HCT116 (cell line): ENCODE measurements at regions not wholly inside any gene's neighbourhood (a gene's known extent, or its start where the extent isn't known, plus 50 kb on each side); places are given as distances from the start of the nearest gene placed in this dataset.

Experiments
- ATAC-seq: fragments of 200-7000 bp; cut with Tn5 transposase; 2 replicates; pipeline ENCODE4 v1.9.1; 2020; ENCODE audit warnings: mild to moderate bottlenecking, moderate library complexity
- BruUV-seq: library from RNA; stranded (reverse); fragments of 400-500 nt; replicated peaks from 2 replicates; lab custom pipeline; 2021; lab: Mats Ljungman, UMichigan
- CTCF ChIA-PET: fragments of 300-600 bp; sonication (Branson Sonifier 250); formaldehyde crosslinking; loops from one replicate; lab custom pipeline; 2021; ENCODE audit warnings: antibody characterized with exemption; lab: Charles Lee
- POLR2A ChIA-PET: fragments of 300-600, 350-600 bp; sonication (Branson Sonifier 250); formaldehyde crosslinking; loops from one replicate; lab custom pipeline; 2021; ENCODE audit warnings: antibody characterized with exemption; lab: Charles Lee
- RAD21 ChIA-PET, 2 experiments: fragments of 300-600 bp; sonication (Branson Sonifier 250); formaldehyde crosslinking; loops; one replicate each; lab custom pipeline; 2023; ENCODE audit warnings: low total read pairs in 2 of 2; ENCODE audit not compliant: uncharacterized antibody in 2 of 2, unreplicated experiment in 2 of 2, low non-redundant PET in 1 of 2; lab: Charles Lee
- DNase-seq: peaks from one replicate; pipeline ENCODE4 v3.0.0-alpha.2; 2010; ENCODE audit warnings: low read depth, low spot score
- H2AFZ ChIP-seq: fragments of 200-600 bp; shearing (Covaris generic), sonication (generic); 2 replicates; pipeline ENCODE4 v1.6.1; 2017; ENCODE audit warnings: low read depth, mixed run types, mixed read lengths, antibody characterized with exemption, low read length; ENCODE audit not compliant: poor library complexity, severe bottlenecking
- H3K27ac ChIP-seq: 2 replicates; pipeline ENCODE4 v1.5.1; 2012; ENCODE audit warnings: low read depth, low read length
- H3K27me3 ChIP-seq: fragments of 200-600 bp; sonication (generic); 2 replicates; pipeline ENCODE4 v1.6.1; 2016; ENCODE audit warnings: mixed run types, low read length, mixed read lengths; ENCODE audit not compliant: insufficient read depth
- H3K36me3 ChIP-seq, 2 experiments: fragments of 200-500 bp in 1 of 2; fragments of 200-600 bp in 1 of 2; sonication (Bioruptor generic) in 1 of 2; sonication (generic) in 1 of 2; 2 replicates each; pipeline versions ENCODE4 v1.5.1 to v1.6.1; 2014 to 2016; ENCODE audit warnings: low read length in 2 of 2, inconsistent platforms in 1 of 2, mixed read lengths in 1 of 2, mixed run types in 1 of 2; ENCODE audit not compliant: insufficient read depth in 2 of 2, control insufficient read depth in 1 of 2
- H3K4me1 ChIP-seq, 2 experiments: fragments of 200-600 bp in 1 of 2; sonication (generic) in 1 of 2; 2 replicates each; pipeline versions ENCODE4 v1.5.1 to v1.6.1; 2012 to 2017; ENCODE audit warnings: low read length in 2 of 2, inconsistent platforms in 1 of 2, mild to moderate bottlenecking in 1 of 2, mixed read lengths in 1 of 2, mixed run types in 1 of 2, moderate library complexity in 1 of 2; ENCODE audit not compliant: insufficient read depth in 2 of 2, control insufficient read depth in 1 of 2
- H3K4me2 ChIP-seq: fragments of 200-600 bp; sonication (generic); 2 replicates; pipeline ENCODE4 v1.6.1; 2017; ENCODE audit warnings: mixed run types, low read length, mixed read lengths
- H3K4me3 ChIP-seq, 2 experiments: fragments of 200-600 bp in 1 of 2; sonication (generic) in 1 of 2; replicated peaks in 1 of 2; 2 replicates each; pipeline ENCODE4 v1.5.1; 2011 to 2016; ENCODE audit warnings: low read length in 2 of 2, control low read depth in 1 of 2, low read depth in 1 of 2, mild to moderate bottlenecking in 1 of 2, mixed read lengths in 1 of 2, mixed run types in 1 of 2
- H3K79me2 ChIP-seq: fragments of 200-600 bp; sonication (generic); 2 replicates; pipeline ENCODE4 v1.6.1; 2017; ENCODE audit warnings: mild to moderate bottlenecking, mixed run types, low read length, moderate library complexity, mixed read lengths; ENCODE audit not compliant: insufficient read depth
- H3K9ac ChIP-seq: fragments of 200-600 bp; sonication (generic); 2 replicates; pipeline ENCODE4 v1.6.1; 2016; ENCODE audit warnings: low read length, mixed read lengths
- H3K9me2 ChIP-seq: fragments of 200-600 bp; sonication (generic), shearing (Covaris generic); 2 replicates; pipeline ENCODE4 v1.6.1; 2017; ENCODE audit warnings: mixed run types, mild to moderate bottlenecking, moderate library complexity; ENCODE audit not compliant: insufficient read depth
- H3K9me3 ChIP-seq, 2 experiments: fragments of 200-500 bp in 1 of 2; fragments of 200-600 bp in 1 of 2; sonication (Bioruptor generic) in 1 of 2; sonication (generic) in 1 of 2; 2 replicates each; pipeline ENCODE4 v1.6.1; 2014 to 2017; ENCODE audit warnings: low read length in 2 of 2, mixed read lengths in 2 of 2, inconsistent platforms in 1 of 2, low read depth in 1 of 2, mild to moderate bottlenecking in 1 of 2, mixed run types in 1 of 2, moderate library complexity in 1 of 2; ENCODE audit not compliant: control insufficient read depth in 1 of 2, insufficient read depth in 1 of 2
- H4K20me1 ChIP-seq: fragments of 200-600 bp; sonication (generic), shearing (Covaris generic); 2 replicates; pipeline ENCODE4 v1.6.1; 2017; ENCODE audit warnings: mixed run types, mild to moderate bottlenecking, moderate library complexity; ENCODE audit not compliant: insufficient read depth
- ATF3 ChIP-seq: IDR thresholded peaks from 2 replicates; pipeline ENCODE4 v1.6.1; 2012
- CBX3 ChIP-seq: IDR thresholded peaks from 2 replicates; pipeline ENCODE4 v1.6.1; 2012; ENCODE audit warnings: low read depth
- CEBPB ChIP-seq: IDR thresholded peaks from 2 replicates; pipeline ENCODE4 v1.6.1; 2012; ENCODE audit warnings: low read depth
- EGR1 ChIP-seq: IDR thresholded peaks from 2 replicates; pipeline ENCODE4 v1.6.1; 2012; ENCODE audit warnings: low read depth
- ELF1 ChIP-seq: IDR thresholded peaks from 2 replicates; pipeline ENCODE4 v1.6.1; 2012; ENCODE audit warnings: low read depth, borderline replicate concordance
- EZH2 ChIP-seq: fragments of 200-600 bp; sonication (generic); IDR thresholded peaks from 2 replicates; pipeline ENCODE4 v1.6.1; 2017; ENCODE audit warnings: antibody characterized with exemption, mixed run types
- EZH2phosphoT487 ChIP-seq: fragments of 200-600 bp; IDR thresholded peaks from 2 replicates; pipeline ENCODE4 v1.6.1; 2018; ENCODE audit warnings: antibody characterized with exemption, borderline replicate concordance
- FOSL1 ChIP-seq: IDR thresholded peaks from 2 replicates; pipeline ENCODE4 v1.6.1; 2012; ENCODE audit warnings: low read depth
- JUND ChIP-seq: IDR thresholded peaks from 2 replicates; pipeline ENCODE4 v1.6.1; 2012
- POLR2A ChIP-seq: IDR thresholded peaks from 2 replicates; pipeline ENCODE4 v1.7.0; 2011; ENCODE audit warnings: borderline replicate concordance; ENCODE audit not compliant: insufficient read depth, insufficient read length; ENCODE audit errors: extremely low read depth
- POLR2AphosphoS5 ChIP-seq: IDR thresholded peaks from 2 replicates; pipeline ENCODE4 v1.6.1; 2011; ENCODE audit warnings: mild to moderate bottlenecking, low read depth, low read length, moderate library complexity
- RAD21 ChIP-seq: IDR thresholded peaks from 2 replicates; pipeline ENCODE4 v1.6.1; 2012; ENCODE audit warnings: low read depth, mild to moderate bottlenecking
- REST ChIP-seq: IDR thresholded peaks from 2 replicates; pipeline ENCODE4 v1.6.1; 2012; ENCODE audit warnings: low read depth
- TCF7L2 ChIP-seq: IDR thresholded peaks from 2 replicates; pipeline ENCODE4 v1.7.0; 2011; ENCODE audit warnings: borderline replicate concordance, inconsistent platforms; ENCODE audit not compliant: insufficient read depth, insufficient read length; ENCODE audit errors: extremely low read depth
- YY1 ChIP-seq: IDR thresholded peaks from 2 replicates; pipeline ENCODE4 v1.6.1; 2011; ENCODE audit warnings: low read length, low read depth, moderate library complexity, mild to moderate bottlenecking; ENCODE audit not compliant: insufficient replicate concordance; ENCODE audit errors: extremely low read depth
- ZBTB33 ChIP-seq: IDR thresholded peaks from 2 replicates; pipeline ENCODE4 v1.6.1; 2011; ENCODE audit warnings: mild to moderate bottlenecking, low read length, moderate library complexity; ENCODE audit not compliant: insufficient replicate concordance; ENCODE audit errors: extremely low read depth
- ZFX ChIP-seq: fragments of 450-650 bp; IDR thresholded peaks from 2 replicates; pipeline ENCODE4 v1.6.1; 2017
- intact Hi-C: fragments of 100-400 bp; cut with micrococcal nuclease; formaldehyde crosslinking; loops from 2 replicates; pipeline ENCODE4 v1.10.0; 2022

DNA sequence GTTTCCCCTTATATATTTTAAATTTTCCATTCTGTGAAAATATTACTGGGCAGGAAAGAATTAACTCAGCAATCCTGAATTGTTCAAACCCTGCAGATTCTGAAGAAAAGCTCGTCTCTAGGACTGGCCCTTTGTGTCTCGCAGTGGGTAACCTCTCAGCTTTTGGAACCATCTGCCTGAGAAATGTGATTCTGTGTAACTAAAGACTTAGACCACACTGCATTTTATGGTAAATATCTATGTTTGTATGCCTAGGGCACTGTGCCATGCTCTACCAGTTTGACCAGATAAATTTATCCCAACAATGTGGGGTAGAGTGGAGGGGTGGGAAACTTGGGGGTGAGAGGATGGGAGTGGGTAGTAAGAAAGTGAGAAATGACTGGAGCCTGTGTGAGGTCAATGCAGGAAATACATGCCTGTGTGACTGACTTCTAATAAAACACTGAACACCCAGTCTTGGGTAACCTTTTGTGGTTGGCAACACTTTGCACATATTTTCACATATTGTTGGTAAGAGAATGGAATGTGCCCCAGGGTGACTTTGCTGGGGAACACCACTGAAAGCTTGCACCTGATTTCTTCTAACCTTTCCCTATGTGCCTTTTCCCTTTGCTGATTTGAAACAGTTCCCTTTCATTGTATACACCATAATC is 1181.9 kb downstream of the OLFM4 start (continued):
- TF ChIP-seq REST (no peak), EZH2 (no peak)

DNA sequence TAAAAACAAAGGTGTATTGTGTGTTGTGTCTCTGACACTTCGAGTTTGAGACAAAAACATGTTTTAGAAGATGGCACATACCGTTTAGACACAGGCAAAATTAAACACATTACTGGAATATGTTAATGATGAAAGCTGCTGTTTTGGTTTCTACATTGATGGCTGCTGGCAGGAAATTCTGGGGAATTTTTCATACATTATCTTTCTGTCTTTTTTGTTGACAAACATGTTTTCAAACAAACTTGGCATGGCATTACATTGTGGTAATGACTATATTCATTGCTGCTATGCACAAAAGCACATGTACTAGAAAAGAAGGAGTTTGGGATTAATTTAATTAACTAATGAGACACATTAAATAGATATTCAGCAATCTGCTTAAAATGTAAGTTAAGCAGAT is 1187.6 kb downstream of the OLFM4 start:
- POLR2A ChIA-PET = no interaction called here
- no peaks in the 10 kb centered on the region for H3K9me2 ChIP-seq
- H4K20me1 ChIP-seq = no peaks in the 10 kb centered on the region
- RAD21 ChIA-PET = no interaction called here
- no peaks in the 10 kb centered on the region for H3K27me3 ChIP-seq
- ATAC-seq (no peak), DNase-seq (no peak)
- no peaks in the 10 kb centered on the region for H3K79me2 ChIP-seq
- H3K36me3 ChIP-seq = no peaks in the 10 kb centered on the region
- no peak overlapping the region for H3K4me2 ChIP-seq
- H3K9me3 ChIP-seq = peaks cover 4 to 11% of the 10 kb centered on the region in 2 experiments; a peak in 2 of 4 replicates
- H3K4me3 ChIP-seq = no peak overlapping the region
- intact Hi-C loops = no loop called here
- BruUV-seq = no TSS peak
- H2AFZ ChIP-seq = no peak overlapping the region
- no peaks in the 10 kb centered on the region for H3K4me1 ChIP-seq
- no peak overlapping the region for H3K27ac ChIP-seq
- no peak overlapping the region for H3K9ac ChIP-seq
- CTCF ChIA-PET = no interaction called here
- TF ChIP-seq RAD21 (no peak), ZBTB33 (no peak), POLR2A (no peak), JUND (no peak), YY1 (no peak), TCF7L2 (no peak), POLR2AphosphoS5 (no peak), EZH2phosphoT487 (no peak), ELF1 (no peak), FOSL1 (no peak), ATF3 (no peak), EZH2 (no peak), CBX3 (no peak), EGR1 (no peak), ZFX (no peak), CEBPB (no peak)
